ENCODE measurements at regions not wholly inside any gene's neighbourhood (a gene's known extent, or its start where the extent isn't known, plus 50 kb on each side); places are given as distances from the start of the nearest gene placed in this dataset.

DNA sequence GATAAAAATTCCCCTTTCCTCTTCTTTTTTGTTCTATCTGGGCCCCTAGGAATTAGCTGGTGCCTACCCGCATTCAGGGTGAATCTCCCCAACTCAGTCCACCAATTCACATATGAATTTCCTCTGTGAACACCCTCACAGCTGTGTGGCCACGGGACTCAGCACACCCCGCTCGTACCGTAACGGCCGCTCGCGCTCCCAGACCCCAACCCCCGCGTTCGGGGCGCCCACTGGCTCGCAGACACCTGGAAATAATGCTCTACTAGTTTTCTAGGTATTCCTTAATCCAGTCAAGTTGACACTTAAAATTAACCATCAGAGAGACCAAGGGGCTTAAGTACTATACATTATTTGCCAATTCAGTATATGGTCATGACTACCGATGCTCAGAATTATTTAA is 1702.1 kb upstream of the PCDH20 start:
- H2BK5ac ChIP-seq (ENCODE audit: insufficient read length, low read length) = no peak overlapping the region
- no peak overlapping the region for H4K8ac ChIP-seq (replicated peaks; ENCODE audit: insufficient read length, low read depth, low read length)
- H2BK15ac ChIP-seq (ENCODE audit: low read depth, low read length) = no peak overlapping the region
- no CpG with 5 or more reads among the region's 15 CpGs for WGBS (ENCODE audit: extremely low coverage, insufficient read length, low lambda C conversion rate)
- H4K20me1 ChIP-seq (ENCODE audit: control insufficient read depth, insufficient read depth, insufficient read length) = no peaks in the 10 kb centered on the region
- H3T11ph ChIP-seq (ENCODE audit: low read length) = no peak overlapping the region
- H2BK120ac ChIP-seq (ENCODE audit: low read depth, low read length, poor library complexity, severe bottlenecking) = no peak overlapping the region
- Mint-ChIP-seq H3K36me3 (ENCODE audit: insufficient read depth in 1 of 3, low read depth in 3 of 3) (no peaks in the 10 kb centered on the region), H3K4me1 (no peaks in the 10 kb centered on the region), H3K27ac (no peak overlapping the region), H3K4me3 (no peak overlapping the region), H3K27me3 (ENCODE audit: low read depth) (no peaks in the 10 kb centered on the region), H3K9me3 (no peaks in the 10 kb centered on the region)
- H3K27ac ChIP-seq (ENCODE audit: insufficient read length, low read depth, low read length) = no peak overlapping the region
- H3K79me2 ChIP-seq (ENCODE audit: insufficient read depth, low read length) = no peaks in the 10 kb centered on the region
- no peak overlapping the region for H4K5ac ChIP-seq (ENCODE audit: insufficient read length, low read depth, low read length)
- H3K79me1 ChIP-seq (ENCODE audit: insufficient read depth, low read depth, low read length, poor library complexity, severe bottlenecking) = no peaks in the 10 kb centered on the region
- no peak overlapping the region for H3K18ac ChIP-seq (ENCODE audit: insufficient read length, low read depth, low read length)
- no peak overlapping the region for H3K23ac ChIP-seq (ENCODE audit: insufficient read length, low read depth, low read length)
- H3K9me3 ChIP-seq (ENCODE audit: control insufficient read depth, low read depth, low read length) = no peaks in the 10 kb centered on the region
- H3K4ac ChIP-seq (ENCODE audit: low read depth, low read length) = no peak overlapping the region
- no peak overlapping the region for H3K56ac ChIP-seq (ENCODE audit: insufficient read length, low read depth, low read length)
- TF ChIP-seq, protein P1, sequence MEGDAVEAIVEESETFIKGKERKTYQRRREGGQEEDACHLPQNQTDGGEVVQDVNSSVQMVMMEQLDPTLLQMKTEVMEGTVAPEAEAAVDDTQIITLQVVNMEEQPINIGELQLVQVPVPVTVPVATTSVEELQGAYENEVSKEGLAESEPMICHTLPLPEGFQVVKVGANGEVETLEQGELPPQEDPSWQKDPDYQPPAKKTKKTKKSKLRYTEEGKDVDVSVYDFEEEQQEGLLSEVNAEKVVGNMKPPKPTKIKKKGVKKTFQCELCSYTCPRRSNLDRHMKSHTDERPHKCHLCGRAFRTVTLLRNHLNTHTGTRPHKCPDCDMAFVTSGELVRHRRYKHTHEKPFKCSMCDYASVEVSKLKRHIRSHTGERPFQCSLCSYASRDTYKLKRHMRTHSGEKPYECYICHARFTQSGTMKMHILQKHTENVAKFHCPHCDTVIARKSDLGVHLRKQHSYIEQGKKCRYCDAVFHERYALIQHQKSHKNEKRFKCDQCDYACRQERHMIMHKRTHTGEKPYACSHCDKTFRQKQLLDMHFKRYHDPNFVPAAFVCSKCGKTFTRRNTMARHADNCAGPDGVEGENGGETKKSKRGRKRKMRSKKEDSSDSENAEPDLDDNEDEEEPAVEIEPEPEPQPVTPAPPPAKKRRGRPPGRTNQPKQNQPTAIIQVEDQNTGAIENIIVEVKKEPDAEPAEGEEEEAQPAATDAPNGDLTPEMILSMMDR (conservative IDR thresholded peaks at IDR 0.05) = no peak
- no peak overlapping the region for H4K91ac ChIP-seq (ENCODE audit: insufficient read length, low read depth, low read length)
- no peak overlapping the region for H3K14ac ChIP-seq (ENCODE audit: insufficient read depth, low read length)
- H3K27me3 ChIP-seq (ENCODE audit: insufficient read depth, low read length) = no peaks in the 10 kb centered on the region
- no peaks in the 10 kb centered on the region for H3K4me1 ChIP-seq (ENCODE audit: insufficient read depth, low read length)
- H3K23me2 ChIP-seq (ENCODE audit: insufficient read length, low read depth, low read length, poor library complexity, severe bottlenecking) = no peaks in the 10 kb centered on the region
- no peak overlapping the region for H2AFZ ChIP-seq (ENCODE audit: low read length)
- no peak overlapping the region for H2BK12ac ChIP-seq (ENCODE audit: insufficient read length, low read depth, low read length)
- DNase-seq = no peak
- H3K9ac ChIP-seq (ENCODE audit: extremely low read depth, insufficient read length, low read length) = no peak overlapping the region
- H2BK20ac ChIP-seq (ENCODE audit: low read depth, low read length, poor library complexity, severe bottlenecking) = no peak overlapping the region
- no peak overlapping the region for H3K4me2 ChIP-seq (ENCODE audit: insufficient read depth, insufficient read length, low read length)
- H2AK5ac ChIP-seq (ENCODE audit: insufficient read length, low read length) = no peak overlapping the region
